Lung (tissue), 11 donors: ENCODE measurements at regions not wholly inside any gene's neighbourhood (a gene's known extent, or its start where the extent isn't known, plus 50 kb on each side); places are given as distances from the start of the nearest gene placed in this dataset.

ENCODE experiments used
- ATAC-seq: fragments of 200-7000 bp; cut with Tn5 transposase; one replicate; pipeline ENCODE4 v1.9.1; 2020; ENCODE audit warnings: moderate number of reproducible peaks; ENCODE audit not compliant: insufficient read depth, low FRiP score
- DNase-seq, 3 donors: peaks; one replicate each; pipeline ENCODE4 v3.0.0-alpha.2; 2013 to 2017
- H3K27ac ChIP-seq, 2 donors: one replicate each; pipeline ENCODE4 v1.5.1; 2013; ENCODE audit warnings: mild to moderate bottlenecking in 2 of 2, moderate library complexity in 2 of 2, control low read depth in 1 of 2, inconsistent platforms in 1 of 2, low read depth in 1 of 2, low read length in 1 of 2
- H3K27me3 ChIP-seq, 3 donors: one replicate each; pipeline ENCODE4 v1.5.1; 2013; ENCODE audit warnings: low read length in 2 of 3; ENCODE audit not compliant: control insufficient read depth in 3 of 3, insufficient read depth in 3 of 3
- H3K36me3 ChIP-seq, 4 donors: one replicate each; pipeline ENCODE4 v1.5.1; 2013; ENCODE audit warnings: low read length in 4 of 4, mild to moderate bottlenecking in 1 of 4, moderate library complexity in 1 of 4; ENCODE audit not compliant: control insufficient read depth in 4 of 4, insufficient read depth in 4 of 4
- H3K4me1 ChIP-seq, 5 donors: one replicate each; pipeline ENCODE4 v1.5.1; 2013; ENCODE audit warnings: low read length in 5 of 5, mild to moderate bottlenecking in 2 of 5, moderate library complexity in 1 of 5; ENCODE audit not compliant: control insufficient read depth in 5 of 5, insufficient read depth in 5 of 5
- H3K4me3 ChIP-seq: one replicate; pipeline ENCODE4 v1.5.1; 2013; ENCODE audit warnings: mild to moderate bottlenecking, control low read depth, moderate library complexity
- H3K9ac ChIP-seq, 2 donors: one replicate each; pipeline ENCODE4 v1.5.1; 2013; ENCODE audit warnings: low read length in 2 of 2, control low read depth in 1 of 2; ENCODE audit not compliant: insufficient read depth in 1 of 2
- H3K9me3 ChIP-seq, 4 donors: one replicate each; pipeline ENCODE4 v1.5.1; 2013; ENCODE audit warnings: low read length in 3 of 4, mild to moderate bottlenecking in 1 of 4, moderate library complexity in 1 of 4; ENCODE audit not compliant: control insufficient read depth in 4 of 4, insufficient read depth in 3 of 4
- WGBS, 2 donors: extraction: QIAGEN DNeasy Blood & Tissue Kit; methylation state at CpG; one replicate each; pipeline ENCODE4 v1.1.7; 2013; 5-methylcytosine and 5-hydroxymethylcytosine counted together
- TF ChIP-seq, protein P1 (sequence below): IDR thresholded peaks from 2 replicates; pipeline ENCODE4 v1.5.1; 2012; ENCODE audit warnings: mild to moderate bottlenecking; ENCODE audit errors: control extremely low read depth, extremely low read depth
- donor health status: control.
- donor health status: control.
- donor health status: Bipolar disorder and iron deficiency.
- donor health status: healthy.
- donor health status: DM: yes; HTN: yes; CAD: no.

DNA sequence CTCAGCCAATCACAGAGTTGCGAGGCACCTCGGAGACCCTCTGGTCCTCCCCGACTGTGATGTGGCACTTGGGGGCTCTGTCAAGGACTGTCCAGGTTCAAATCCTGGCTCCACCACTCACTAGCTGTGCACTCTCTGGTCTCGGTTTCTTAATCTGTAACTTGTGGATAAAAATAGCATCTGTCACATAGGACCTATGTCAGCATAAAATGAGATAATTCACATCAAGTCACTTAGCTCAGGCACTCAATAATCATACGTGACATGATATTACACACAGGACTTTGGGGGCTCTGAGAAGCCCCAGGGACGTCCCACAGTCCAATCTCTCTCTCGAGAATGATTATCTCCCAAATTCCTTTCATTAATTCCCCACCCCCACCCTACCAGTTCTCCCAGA is 166.4 kb downstream of the COPRS start:
- H3K4me3 ChIP-seq: no peak overlapping the region
- H3K36me3 ChIP-seq: no peaks in the 10 kb centered on the region
- DNase-seq (no peak), ATAC-seq (no peak)
- 83 to 88% methylated on average over 7 of the region's 7 CpGs for WGBS, 2 donors
- H3K9ac ChIP-seq: no peak overlapping the region
- H3K27ac ChIP-seq: no peak overlapping the region
- peaks cover 0 to 2% (median 0%) of the 10 kb centered on the region in 3 donors for H3K27me3 ChIP-seq
- TF ChIP-seq, protein P1, sequence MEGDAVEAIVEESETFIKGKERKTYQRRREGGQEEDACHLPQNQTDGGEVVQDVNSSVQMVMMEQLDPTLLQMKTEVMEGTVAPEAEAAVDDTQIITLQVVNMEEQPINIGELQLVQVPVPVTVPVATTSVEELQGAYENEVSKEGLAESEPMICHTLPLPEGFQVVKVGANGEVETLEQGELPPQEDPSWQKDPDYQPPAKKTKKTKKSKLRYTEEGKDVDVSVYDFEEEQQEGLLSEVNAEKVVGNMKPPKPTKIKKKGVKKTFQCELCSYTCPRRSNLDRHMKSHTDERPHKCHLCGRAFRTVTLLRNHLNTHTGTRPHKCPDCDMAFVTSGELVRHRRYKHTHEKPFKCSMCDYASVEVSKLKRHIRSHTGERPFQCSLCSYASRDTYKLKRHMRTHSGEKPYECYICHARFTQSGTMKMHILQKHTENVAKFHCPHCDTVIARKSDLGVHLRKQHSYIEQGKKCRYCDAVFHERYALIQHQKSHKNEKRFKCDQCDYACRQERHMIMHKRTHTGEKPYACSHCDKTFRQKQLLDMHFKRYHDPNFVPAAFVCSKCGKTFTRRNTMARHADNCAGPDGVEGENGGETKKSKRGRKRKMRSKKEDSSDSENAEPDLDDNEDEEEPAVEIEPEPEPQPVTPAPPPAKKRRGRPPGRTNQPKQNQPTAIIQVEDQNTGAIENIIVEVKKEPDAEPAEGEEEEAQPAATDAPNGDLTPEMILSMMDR: no peak
- H3K9me3 ChIP-seq: no peaks in the 10 kb centered on the region
- H3K4me1 ChIP-seq: peaks cover 0 to 47% (median 20%) of the 10 kb centered on the region in 5 donors

DNA sequence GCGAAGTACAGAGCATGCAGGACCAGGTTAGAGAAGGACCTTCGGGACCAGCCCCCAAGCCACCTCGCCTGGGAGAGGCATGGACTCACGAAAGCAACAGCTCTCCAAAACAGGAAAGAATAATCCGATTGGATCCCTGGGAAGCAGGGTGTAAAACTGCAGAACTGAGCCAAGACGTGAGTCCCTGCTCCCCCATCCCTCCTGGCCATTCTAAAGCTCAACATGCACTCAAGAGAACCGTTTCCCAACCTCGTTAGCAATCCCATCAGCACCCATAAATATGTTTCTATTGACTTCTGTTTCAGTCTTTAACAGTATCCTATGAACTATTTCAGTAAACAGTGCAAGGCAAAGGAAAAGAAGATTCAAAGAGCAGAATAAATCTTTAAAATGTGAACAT is 167.0 kb downstream of the COPRS start:
- peak; percentile 28 to 58 (median 41) for DNase-seq
- Histone ChIP-seq H3K9me3 (no peaks in the 10 kb centered on the region), H3K4me3 (no peak overlapping the region), H3K27me3 (peaks cover 0 to 2% (median 0%) of the 10 kb centered on the region in 3 donors), H3K9ac (no peak overlapping the region), H3K36me3 (no peaks in the 10 kb centered on the region), H3K27ac (no peak overlapping the region), H3K4me1 (peaks cover 0 to 40% (median 16%) of the 10 kb centered on the region in 5 donors)
- TF ChIP-seq, protein P1: no peak
- ATAC-seq: no peak
- WGBS, 2 donors: 64 to 86% methylated on average over 8 of the region's 8 CpGs

DNA sequence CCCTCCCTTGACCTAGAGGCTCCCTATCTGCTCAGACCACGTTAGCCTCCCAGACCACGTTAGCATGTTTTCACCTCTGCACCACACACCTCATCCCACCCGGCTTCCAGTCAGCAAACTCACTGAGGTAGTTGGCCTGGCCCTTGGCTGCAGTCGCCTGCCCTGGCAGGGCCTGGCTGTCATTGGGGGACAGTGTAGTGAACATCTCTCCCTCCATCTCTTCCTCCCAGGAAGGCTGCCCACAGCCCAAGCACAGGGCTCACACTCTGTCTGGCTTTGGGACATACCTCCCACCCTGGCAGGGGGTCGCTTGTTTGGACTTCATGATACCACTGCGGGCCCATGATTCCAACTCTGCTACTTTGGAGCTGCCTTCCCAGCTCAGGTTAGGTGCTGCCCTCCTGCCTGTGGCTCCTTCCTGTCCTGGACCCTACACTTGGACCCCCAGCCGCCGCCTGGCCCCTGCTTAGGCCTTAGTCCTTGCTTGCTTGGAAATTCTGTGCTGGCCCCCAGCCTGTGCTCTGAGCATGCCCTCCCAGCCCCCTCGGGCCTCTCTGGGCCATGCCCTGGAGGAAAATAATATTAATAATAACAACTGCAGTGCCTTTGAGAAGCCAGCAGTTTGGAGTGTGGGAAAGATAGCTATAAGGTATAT is 167.7 kb downstream of the COPRS start:
- no peaks in the 10 kb centered on the region for H3K36me3 ChIP-seq
- TF ChIP-seq, protein P1: no peak
- H3K4me3 ChIP-seq: no peak overlapping the region
- no peak overlapping the region for H3K27ac ChIP-seq
- no peaks in the 10 kb centered on the region for H3K9me3 ChIP-seq
- peaks cover 0 to 34% (median 11%) of the 10 kb centered on the region in 5 donors for H3K4me1 ChIP-seq
- WGBS, 2 donors: 86 to 93% methylated on average over 9 of the region's 9 CpGs
- no peak overlapping the region for H3K9ac ChIP-seq
- DNase-seq: no peak
- H3K27me3 ChIP-seq: peaks cover 0 to 2% (median 0%) of the 10 kb centered on the region in 3 donors
- ATAC-seq: no peak

DNA sequence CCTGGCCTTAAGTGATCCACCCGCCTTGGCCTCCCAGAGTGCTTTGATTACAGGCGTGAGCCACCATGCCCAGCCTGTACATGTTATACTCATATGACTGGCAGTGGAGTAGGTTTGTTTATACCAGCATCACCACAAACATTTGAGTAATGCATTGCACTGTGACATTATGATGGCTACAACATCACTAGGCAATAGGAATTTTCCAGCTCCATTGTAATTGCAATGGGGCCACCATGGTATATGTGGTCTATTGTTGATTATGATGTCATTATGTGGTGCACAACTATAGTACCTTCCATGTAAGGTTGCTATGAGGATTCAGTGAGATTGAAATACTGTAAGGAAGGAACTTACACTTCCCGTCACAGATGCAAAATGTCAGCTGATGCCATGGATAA is 168.9 kb downstream of the COPRS start:
- TF ChIP-seq, protein P1: no peak
- no peak for DNase-seq
- peaks cover 0 to 2% (median 1%) of the 10 kb centered on the region in 3 donors for H3K27me3 ChIP-seq
- no peaks in the 10 kb centered on the region for H3K36me3 ChIP-seq
- peaks cover 0 to 22% (median 0%) of the 10 kb centered on the region in 5 donors for H3K4me1 ChIP-seq
- WGBS, 2 donors: 82 to 88% methylated on average over 3 of the region's 3 CpGs
- no peak overlapping the region for H3K9ac ChIP-seq
- H3K27ac ChIP-seq: no peak overlapping the region
- ATAC-seq: no peak
- no peaks in the 10 kb centered on the region for H3K9me3 ChIP-seq
- H3K4me3 ChIP-seq: no peak overlapping the region
